HG02571 (cell line): ENCODE measurements at regions not wholly inside any gene's neighbourhood (a gene's known extent, or its start where the extent isn't known, plus 50 kb on each side); places are given as distances from the start of the nearest gene placed in this dataset.

ENCODE experiments used
- ATAC-seq: cut with Tn5 transposase; IDR thresholded peaks from one replicate; pipeline ENCODE4 v1.9.1; 2021; ENCODE audit warnings: mild to moderate bottlenecking, moderate library complexity; ENCODE audit not compliant: unreplicated experiment

DNA sequence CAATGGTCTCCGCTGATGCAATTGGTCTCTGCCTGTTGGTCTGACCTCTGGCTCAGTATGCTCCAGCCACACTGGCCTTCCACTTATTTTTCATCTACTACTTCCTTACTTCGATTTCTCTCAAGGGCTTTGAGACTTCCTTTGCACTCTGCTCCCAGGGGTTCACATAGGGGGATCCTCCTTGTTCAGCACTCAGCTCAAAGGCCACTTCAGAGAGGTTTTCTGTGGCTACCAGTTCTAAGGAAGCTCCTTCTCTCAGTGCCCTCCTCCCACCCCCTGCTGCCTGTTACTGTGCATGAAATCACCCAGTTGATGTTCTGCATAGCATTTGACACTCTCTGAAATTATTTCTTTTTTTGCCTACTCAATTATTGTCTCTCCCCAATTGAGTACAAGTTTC lies 476.4 kb downstream of the HS3ST3B1 start:
- no peak for ATAC-seq

DNA sequence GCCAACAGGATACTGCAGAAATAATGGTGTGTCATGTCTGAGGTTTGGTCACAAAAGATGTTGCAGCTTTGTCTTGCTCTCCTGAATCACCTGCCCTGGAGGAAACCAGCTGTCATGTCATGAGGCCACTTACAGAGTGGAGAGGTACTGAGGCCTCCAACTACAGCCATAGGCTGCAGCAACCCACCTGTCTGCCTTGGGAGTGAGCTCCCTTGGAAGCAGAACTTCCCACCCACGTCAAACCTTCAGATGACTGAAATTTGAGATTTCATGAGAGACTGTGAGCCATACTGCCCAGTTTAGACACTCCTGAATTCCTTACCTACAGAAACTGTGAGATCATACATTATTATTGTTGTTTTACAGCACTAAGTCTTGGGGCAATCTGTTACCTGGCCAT lies 475.9 kb downstream of the HS3ST3B1 start:
- no peak for ATAC-seq

GRCh38 chr17:14775731-14776492 lies 475.0 kb downstream of the HS3ST3B1 start:
- ATAC-seq = no peak

GRCh38 chr17:14774774-14775173 lies 473.9 kb downstream of the HS3ST3B1 start:
- ATAC-seq = no peak

GRCh38 chr17:14772776-14773175 lies 471.9 kb downstream of the HS3ST3B1 start:
- no peak for ATAC-seq

DNA sequence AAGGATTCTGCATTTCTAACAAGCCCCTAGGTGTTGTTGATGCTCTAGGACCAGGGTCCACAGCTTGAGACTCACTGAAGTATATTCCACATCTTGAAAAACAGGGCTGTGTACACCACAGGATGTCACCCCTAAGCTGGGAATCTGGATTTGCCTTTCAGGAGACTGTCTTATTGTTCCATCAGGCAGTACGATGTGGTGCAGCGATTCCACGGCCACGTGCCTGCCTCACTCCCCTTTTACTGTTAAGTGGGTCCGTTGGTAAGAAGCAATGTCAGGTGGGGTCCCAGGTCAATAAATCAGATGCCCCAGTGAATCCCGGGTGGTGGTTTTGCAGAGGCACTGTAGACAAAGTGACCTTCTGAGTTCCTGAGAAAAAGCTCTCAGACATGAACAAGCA lies 470.7 kb downstream of the HS3ST3B1 start:
- ATAC-seq = no peak

- no peak for ATAC-seq
Observed at GRCh38 chr17:14768923-14769322, 468.0 kb downstream of the HS3ST3B1 start.

GRCh38 chr17:14762736-14763479 lies 462.0 kb downstream of the HS3ST3B1 start:
- ATAC-seq = no peak

- ATAC-seq = peak; percentile 64
Observed at GRCh38 chr17:14760719-14761411, 460.0 kb downstream of the HS3ST3B1 start.

GRCh38 chr17:14760212-14760611 lies 459.3 kb downstream of the HS3ST3B1 start:
- peak; percentile 58 for ATAC-seq

GRCh38 chr17:14759325-14759724 lies 458.4 kb downstream of the HS3ST3B1 start:
- ATAC-seq = no peak

- ATAC-seq = no peak
Observed at GRCh38 chr17:14756479-14756878, 455.6 kb downstream of the HS3ST3B1 start.

- no peak for ATAC-seq
Observed at GRCh38 chr17:14755002-14755401, 454.1 kb downstream of the HS3ST3B1 start.

- no peak for ATAC-seq
Observed at GRCh38 chr17:14753383-14753782, 452.5 kb downstream of the HS3ST3B1 start.

DNA sequence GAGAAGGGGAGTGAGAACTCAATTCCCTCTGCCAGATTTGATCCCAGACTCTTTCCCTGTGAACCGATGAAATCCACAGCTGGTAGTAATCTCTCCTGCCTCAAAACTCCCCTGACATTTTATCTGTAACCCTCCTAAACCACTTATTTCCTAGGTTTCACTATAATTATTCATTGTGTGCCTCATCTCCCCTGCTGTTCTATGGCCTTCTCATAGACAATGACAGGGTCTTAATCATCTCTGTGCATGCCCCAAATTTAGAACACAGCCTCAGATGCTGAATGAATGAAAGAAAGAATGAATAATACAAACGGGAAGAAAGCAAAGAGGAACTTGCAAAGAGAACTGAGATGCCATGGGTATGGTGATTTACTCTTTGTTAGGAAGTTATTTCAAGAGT lies 451.1 kb downstream of the HS3ST3B1 start:
- ATAC-seq = no peak

DNA sequence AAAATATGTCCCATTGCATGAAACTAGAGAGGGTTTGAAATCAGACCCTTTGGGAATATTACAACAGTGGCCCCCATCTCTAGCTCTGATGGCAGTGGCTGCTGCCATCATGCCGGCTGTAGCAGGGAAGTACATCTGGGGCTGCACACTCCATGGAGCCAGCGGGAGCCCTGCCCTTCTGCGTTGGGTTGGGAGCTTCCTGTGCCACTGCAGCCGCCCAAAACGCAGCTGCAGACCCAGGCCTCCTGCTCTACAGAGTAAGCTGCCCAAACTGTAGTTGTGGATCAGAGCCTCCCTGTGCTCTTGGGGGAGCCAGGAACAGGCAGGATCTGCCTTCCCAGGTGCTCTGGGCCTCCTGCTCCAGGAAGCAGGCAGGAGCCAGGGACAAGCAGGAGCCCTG lies 450.0 kb downstream of the HS3ST3B1 start:
- no peak for ATAC-seq

DNA sequence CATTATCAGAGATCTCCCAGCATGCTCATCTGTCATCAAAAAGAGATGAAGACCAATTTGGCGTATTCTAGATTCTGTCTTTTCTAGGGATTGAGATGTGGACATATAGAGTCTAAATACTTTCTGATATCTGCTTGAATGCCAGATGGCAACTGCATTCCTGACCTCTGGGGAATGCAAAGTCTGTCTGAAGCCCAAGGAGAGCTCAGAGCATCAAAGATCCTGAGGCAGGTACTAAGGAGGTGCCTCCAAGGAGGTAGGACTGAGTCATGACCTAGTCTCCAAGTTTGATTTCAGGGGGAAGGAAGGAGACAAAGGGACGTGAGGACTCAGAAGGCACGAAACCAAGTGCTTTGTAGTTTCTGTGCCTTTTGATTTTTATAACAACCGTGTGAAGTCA lies 448.4 kb downstream of the HS3ST3B1 start:
- no peak for ATAC-seq

DNA sequence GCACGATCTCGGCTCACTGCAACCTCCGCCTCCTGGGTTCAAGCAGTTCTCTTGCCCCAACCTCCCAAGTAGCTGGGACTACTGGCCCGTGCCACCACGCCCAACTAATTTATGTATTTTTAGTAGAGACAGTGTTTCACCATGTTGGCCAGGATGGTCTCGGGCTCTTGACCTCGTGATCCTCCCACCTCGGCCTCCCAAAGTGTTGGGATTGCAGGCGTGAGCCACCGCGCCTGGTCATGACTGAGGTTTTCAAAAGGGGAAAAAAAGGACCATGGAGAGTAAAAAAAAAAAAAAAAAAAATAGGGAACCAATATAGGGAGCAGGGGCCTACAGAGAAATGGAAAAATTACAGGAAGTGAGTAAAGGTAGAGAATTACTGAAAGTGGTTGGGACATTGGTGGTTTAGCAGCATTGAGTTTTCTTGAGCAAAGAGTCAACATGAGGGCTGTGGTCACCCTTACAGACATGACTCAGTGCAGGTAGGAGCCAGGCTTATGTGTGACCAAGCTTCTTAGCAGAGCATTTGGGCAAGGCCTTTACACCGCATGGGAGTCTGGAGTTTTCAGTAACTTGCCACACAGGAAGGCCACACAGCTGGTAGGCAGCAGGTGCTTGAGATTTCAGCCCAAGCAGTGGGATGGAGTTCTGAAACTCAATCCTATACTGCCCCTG lies 447.3 kb downstream of the HS3ST3B1 start:
- peak; percentile 77 for ATAC-seq

DNA sequence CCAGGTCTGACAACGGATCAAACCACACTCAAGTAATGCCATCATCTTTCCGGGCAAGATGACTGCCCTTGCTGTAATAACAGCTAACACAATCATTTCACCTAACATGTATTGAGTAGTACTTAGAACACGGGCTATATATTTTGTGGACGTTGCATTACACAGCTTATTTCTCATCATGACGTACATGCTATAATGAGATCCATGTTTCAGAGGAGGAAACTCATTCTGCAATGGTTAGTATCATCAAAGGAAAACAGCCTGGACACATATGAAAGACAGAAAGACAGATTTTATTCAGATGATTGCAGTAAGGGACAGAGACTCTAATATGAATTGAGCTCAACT lies 446.7 kb downstream of the HS3ST3B1 start:
- no peak for ATAC-seq

DNA sequence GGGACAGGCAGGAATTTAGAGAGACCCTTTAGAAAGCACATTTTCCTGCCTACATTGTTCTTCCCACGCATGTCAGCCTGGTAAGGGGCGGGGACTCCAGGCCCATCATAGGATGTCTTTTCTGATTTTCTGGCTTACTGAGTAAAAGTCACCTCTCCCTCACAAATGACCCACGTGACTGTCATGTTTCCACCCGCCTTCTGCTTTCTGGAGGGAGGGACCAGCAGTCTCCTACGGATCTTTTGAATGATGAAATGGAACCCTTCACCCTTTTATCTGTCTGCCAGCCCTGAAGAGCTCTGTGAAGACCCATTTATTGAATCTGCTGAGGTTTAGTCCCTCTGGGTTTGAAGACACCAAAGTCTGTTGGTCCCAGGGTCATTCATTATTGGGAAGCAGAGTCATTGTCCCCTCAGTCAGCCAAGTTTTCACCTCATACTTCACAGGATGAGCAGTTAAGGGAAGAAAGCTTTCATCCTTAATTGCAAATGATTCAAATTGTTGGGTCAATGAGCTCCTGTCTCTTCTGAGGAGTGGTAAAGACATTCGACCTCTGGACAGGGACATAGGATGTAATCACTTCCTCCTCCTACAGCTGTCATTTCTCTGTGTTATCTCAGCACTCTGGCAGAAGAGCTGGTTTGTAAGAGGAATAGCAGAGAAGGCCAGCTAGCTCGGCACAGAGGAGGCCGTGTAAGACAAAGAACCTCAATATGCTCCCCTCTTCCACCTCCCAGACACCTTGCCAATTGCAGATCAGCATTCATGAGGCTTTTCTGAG lies 446.1 kb downstream of the HS3ST3B1 start:
- no peak for ATAC-seq

DNA sequence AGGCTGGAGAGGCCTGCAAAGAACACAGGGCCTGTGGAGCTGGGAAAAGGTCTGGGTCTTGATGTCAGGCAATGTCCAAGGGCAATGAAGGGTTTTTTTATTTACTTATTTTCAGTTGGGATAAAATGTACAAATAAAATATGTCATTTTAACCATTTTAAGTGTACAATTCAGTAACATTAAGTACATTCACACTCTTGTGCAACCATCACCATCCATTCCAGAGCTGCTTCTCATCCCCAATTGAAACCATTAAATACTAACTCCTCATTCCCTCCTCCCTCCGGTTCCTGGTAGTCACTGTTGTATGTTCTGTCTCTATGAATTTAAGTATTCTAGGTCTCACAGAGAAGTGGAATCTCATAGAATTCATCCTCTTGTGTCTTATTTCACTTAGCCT lies 444.7 kb downstream of the HS3ST3B1 start:
- no peak for ATAC-seq
